ENCODE measurements at regions not wholly inside any gene's neighbourhood (a gene's known extent, or its start where the extent isn't known, plus 50 kb on each side); places are given as distances from the start of the nearest gene placed in this dataset.

GRCh38 chr2:129059476-129059875 is 740.8 kb upstream of the HS6ST1 start:
- TF ChIP-seq, protein P1, sequence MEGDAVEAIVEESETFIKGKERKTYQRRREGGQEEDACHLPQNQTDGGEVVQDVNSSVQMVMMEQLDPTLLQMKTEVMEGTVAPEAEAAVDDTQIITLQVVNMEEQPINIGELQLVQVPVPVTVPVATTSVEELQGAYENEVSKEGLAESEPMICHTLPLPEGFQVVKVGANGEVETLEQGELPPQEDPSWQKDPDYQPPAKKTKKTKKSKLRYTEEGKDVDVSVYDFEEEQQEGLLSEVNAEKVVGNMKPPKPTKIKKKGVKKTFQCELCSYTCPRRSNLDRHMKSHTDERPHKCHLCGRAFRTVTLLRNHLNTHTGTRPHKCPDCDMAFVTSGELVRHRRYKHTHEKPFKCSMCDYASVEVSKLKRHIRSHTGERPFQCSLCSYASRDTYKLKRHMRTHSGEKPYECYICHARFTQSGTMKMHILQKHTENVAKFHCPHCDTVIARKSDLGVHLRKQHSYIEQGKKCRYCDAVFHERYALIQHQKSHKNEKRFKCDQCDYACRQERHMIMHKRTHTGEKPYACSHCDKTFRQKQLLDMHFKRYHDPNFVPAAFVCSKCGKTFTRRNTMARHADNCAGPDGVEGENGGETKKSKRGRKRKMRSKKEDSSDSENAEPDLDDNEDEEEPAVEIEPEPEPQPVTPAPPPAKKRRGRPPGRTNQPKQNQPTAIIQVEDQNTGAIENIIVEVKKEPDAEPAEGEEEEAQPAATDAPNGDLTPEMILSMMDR (IDR thresholded peaks at IDR 0.05) = no peak
- no peak for TF ChIP-seq EP300 (IDR thresholded peaks at IDR 0.05)

Measured in gastroesophageal sphincter (tissue), 3 donors.